ENCODE measurements at regions not wholly inside any gene's neighbourhood (a gene's known extent, or its start where the extent isn't known, plus 50 kb on each side); places are given as distances from the start of the nearest gene placed in this dataset.

DNA sequence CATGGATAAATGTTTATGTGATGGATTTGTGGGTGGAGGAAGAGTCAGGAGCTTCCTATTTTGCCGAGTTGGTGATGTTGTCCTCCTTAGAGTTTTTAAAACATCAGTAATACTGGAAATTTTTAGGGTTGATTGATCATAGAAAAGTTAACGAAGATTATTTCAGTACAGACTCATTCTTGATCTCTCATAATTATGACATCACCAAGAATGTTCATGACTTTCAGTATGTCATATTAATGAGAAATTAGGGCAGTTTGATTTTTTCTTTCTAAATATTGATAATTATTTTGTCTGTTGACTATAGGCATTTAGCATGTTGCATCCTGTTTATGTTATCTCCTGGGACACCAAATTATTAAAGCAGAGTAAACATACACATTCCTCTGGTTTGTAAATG, 512.2 kb downstream of the CD109 start:
- H3K4me1 Mint-ChIP-seq (ENCODE audit: low read depth): no peaks in the 10 kb centered on the region
- peaks cover 8% of the 10 kb centered on the region for H3K36me3 Mint-ChIP-seq (ENCODE audit: low read depth)
- H3K9me3 Mint-ChIP-seq (ENCODE audit: low read depth): peaks cover 29% of the 10 kb centered on the region
- H3K27ac Mint-ChIP-seq (ENCODE audit: unreplicated experiment): no peak overlapping the region
- H3K27me3 Mint-ChIP-seq (ENCODE audit: low read depth): no peaks in the 10 kb centered on the region
- TF ChIP-seq CTCF (IDR thresholded peaks at IDR 0.05): no peak
- H3K4me3 Mint-ChIP-seq (ENCODE audit: unreplicated experiment): no peak overlapping the region
- no peak for DNase-seq (ENCODE audit: low spot score)

GRCh38 chr6:74199215-74199915, 503.4 kb downstream of the CD109 start:
- no peaks in the 10 kb centered on the region for H3K36me3 Mint-ChIP-seq (ENCODE audit: low read depth)
- peaks cover 5% of the 10 kb centered on the region for H3K9me3 Mint-ChIP-seq (ENCODE audit: low read depth)
- H3K27me3 Mint-ChIP-seq (ENCODE audit: low read depth): no peaks in the 10 kb centered on the region
- H3K4me3 Mint-ChIP-seq (ENCODE audit: unreplicated experiment): no peak overlapping the region
- H3K27ac Mint-ChIP-seq (ENCODE audit: unreplicated experiment): no peak overlapping the region
- DNase-seq (ENCODE audit: low spot score): no peak
- no peaks in the 10 kb centered on the region for H3K4me1 Mint-ChIP-seq (ENCODE audit: low read depth)
- no peak for TF ChIP-seq CTCF (IDR thresholded peaks at IDR 0.05)

- Mint-ChIP-seq H3K27ac (ENCODE audit: unreplicated experiment) (no peak overlapping the region), H3K4me1 (ENCODE audit: low read depth) (no peaks in the 10 kb centered on the region), H3K36me3 (ENCODE audit: low read depth) (peaks cover 2% of the 10 kb centered on the region), H3K27me3 (ENCODE audit: low read depth) (no peaks in the 10 kb centered on the region), H3K4me3 (ENCODE audit: unreplicated experiment) (no peak overlapping the region), H3K9me3 (ENCODE audit: low read depth) (peaks cover 8% of the 10 kb centered on the region)
- no peak for DNase-seq (ENCODE audit: low spot score)
- TF ChIP-seq CTCF (IDR thresholded peaks at IDR 0.05): no peak
Measured at GRCh38 chr6:74197310-74197709, 501.3 kb downstream of the CD109 start.

DNA sequence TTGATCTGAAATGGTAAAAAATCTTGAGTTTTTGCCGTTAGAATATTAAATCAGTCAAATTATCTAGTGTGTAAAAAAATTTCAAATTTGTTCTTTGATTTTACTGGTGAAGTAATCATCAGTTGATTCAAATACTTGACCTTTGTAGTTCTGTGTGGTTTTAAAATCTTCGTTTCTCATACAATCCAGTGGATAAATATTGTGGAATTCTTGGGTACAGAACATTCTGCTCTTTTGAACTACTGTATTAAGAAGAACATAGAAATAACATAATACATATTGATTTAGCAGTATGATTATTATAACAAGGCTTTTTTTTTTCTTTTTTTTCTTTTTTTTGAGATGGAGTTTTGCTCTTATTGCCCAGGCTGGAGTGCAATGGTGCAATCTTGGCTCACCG, 491.8 kb downstream of the CD109 start:
- DNase-seq (ENCODE audit: low spot score): no peak
- Mint-ChIP-seq H3K27ac (ENCODE audit: unreplicated experiment) (no peak overlapping the region), H3K27me3 (ENCODE audit: low read depth) (no peaks in the 10 kb centered on the region), H3K4me3 (ENCODE audit: unreplicated experiment) (no peak overlapping the region), H3K36me3 (ENCODE audit: low read depth) (peaks cover 5% of the 10 kb centered on the region), H3K9me3 (ENCODE audit: low read depth) (peaks cover 26% of the 10 kb centered on the region), H3K4me1 (ENCODE audit: low read depth) (no peaks in the 10 kb centered on the region)
- TF ChIP-seq CTCF (IDR thresholded peaks at IDR 0.05): no peak

- H3K36me3 Mint-ChIP-seq (ENCODE audit: low read depth): no peaks in the 10 kb centered on the region
- H3K27ac Mint-ChIP-seq (ENCODE audit: unreplicated experiment): no peak overlapping the region
- TF ChIP-seq CTCF (IDR thresholded peaks at IDR 0.05): no peak
- H3K9me3 Mint-ChIP-seq (ENCODE audit: low read depth): peaks cover 6% of the 10 kb centered on the region
- H3K4me1 Mint-ChIP-seq (ENCODE audit: low read depth): no peaks in the 10 kb centered on the region
- H3K27me3 Mint-ChIP-seq (ENCODE audit: low read depth): no peaks in the 10 kb centered on the region
- no peak overlapping the region for H3K4me3 Mint-ChIP-seq (ENCODE audit: unreplicated experiment)
- no peak for DNase-seq (ENCODE audit: low spot score)
Measured at GRCh38 chr6:74182992-74183391, 487.0 kb downstream of the CD109 start.

All from chondrocyte (in vitro differentiated cells).